Tibial nerve (tissue), 4 donors: ENCODE measurements at regions not wholly inside any gene's neighbourhood (a gene's known extent, or its start where the extent isn't known, plus 50 kb on each side); places are given as distances from the start of the nearest gene placed in this dataset.

ENCODE experiments used
- DNase-seq, 2 donors: peaks; one replicate each; pipeline ENCODE4 v3.0.0-alpha.2; 2019; ENCODE audit warnings: low spot score in 2 of 2
- H3K27ac ChIP-seq, 4 donors: fragments of 200-600 bp; sonication (generic) in 3 of 4; one replicate each; pipeline ENCODE4 v1.5.1; 2017 to 2019; ENCODE audit warnings: mild to moderate bottlenecking in 1 of 4
- H3K27me3 ChIP-seq, 2 donors: fragments of 200-600 bp; sonication (generic) in 1 of 2; one replicate each; pipeline versions ENCODE4 v1.5.1 to v1.6.0; 2017 to 2019
- H3K36me3 ChIP-seq, 3 donors: fragments of 200-600 bp; sonication (generic); one replicate each; pipeline ENCODE4 v1.5.1; 2018 to 2019
- H3K4me1 ChIP-seq, 4 donors: fragments of 200-600 bp; sonication (generic) in 3 of 4; one replicate each; pipeline ENCODE4 v1.5.1; 2017 to 2019
- H3K4me3 ChIP-seq, 4 donors: fragments of 200-600 bp; sonication (generic) in 3 of 4; one replicate each; pipeline ENCODE4 v1.5.1; 2017 to 2019; ENCODE audit warnings: mild to moderate bottlenecking in 1 of 4, moderate library complexity in 1 of 4
- H3K9me3 ChIP-seq, 4 donors: fragments of 200-600 bp; sonication (generic) in 3 of 4; one replicate each; pipeline ENCODE4 v1.5.1; 2017 to 2019
- EP300 ChIP-seq, 2 donors: sonication (generic); formaldehyde crosslinking; IDR thresholded peaks; one replicate each; pipeline ENCODE4 v1.6.1; 2017; ENCODE audit warnings: antibody characterized with exemption in 2 of 2, mild to moderate bottlenecking in 1 of 2
- POLR2A ChIP-seq, 2 donors: fragments of 450-650 bp; IDR thresholded peaks; one replicate each; pipeline ENCODE4 v1.6.1; 2017; ENCODE audit warnings: antibody characterized with exemption in 2 of 2, mild to moderate bottlenecking in 2 of 2, moderate library complexity in 2 of 2
- WGBS, 2 donors: methylation state at CpG; one replicate each; pipeline ENCODE4 v1.1.5; 2018; 5-methylcytosine and 5-hydroxymethylcytosine counted together
- TF ChIP-seq, protein P1 (sequence below), 5 experiments: fragments of 200-600 bp in 3 of 5; fragments of 450-650 bp in 2 of 5; sonication (generic) in 3 of 5; IDR thresholded peaks; one replicate each; pipeline ENCODE4 v1.5.1; 2016 to 2019; ENCODE audit warnings: antibody characterized with exemption in 5 of 5, mild to moderate bottlenecking in 3 of 5, moderate library complexity in 2 of 5

GRCh38 chr2:23238011-23238657 is 146.8 kb upstream of the KLHL29 start:
- WGBS, 2 donors: 77 to 81% methylated on average over 4 of the region's 4 CpGs
- TF ChIP-seq EP300 (IDR thresholded peaks at IDR 0.05) (no peak), POLR2A (IDR thresholded peaks at IDR 0.05) (no peak)
- TF ChIP-seq, protein P1, sequence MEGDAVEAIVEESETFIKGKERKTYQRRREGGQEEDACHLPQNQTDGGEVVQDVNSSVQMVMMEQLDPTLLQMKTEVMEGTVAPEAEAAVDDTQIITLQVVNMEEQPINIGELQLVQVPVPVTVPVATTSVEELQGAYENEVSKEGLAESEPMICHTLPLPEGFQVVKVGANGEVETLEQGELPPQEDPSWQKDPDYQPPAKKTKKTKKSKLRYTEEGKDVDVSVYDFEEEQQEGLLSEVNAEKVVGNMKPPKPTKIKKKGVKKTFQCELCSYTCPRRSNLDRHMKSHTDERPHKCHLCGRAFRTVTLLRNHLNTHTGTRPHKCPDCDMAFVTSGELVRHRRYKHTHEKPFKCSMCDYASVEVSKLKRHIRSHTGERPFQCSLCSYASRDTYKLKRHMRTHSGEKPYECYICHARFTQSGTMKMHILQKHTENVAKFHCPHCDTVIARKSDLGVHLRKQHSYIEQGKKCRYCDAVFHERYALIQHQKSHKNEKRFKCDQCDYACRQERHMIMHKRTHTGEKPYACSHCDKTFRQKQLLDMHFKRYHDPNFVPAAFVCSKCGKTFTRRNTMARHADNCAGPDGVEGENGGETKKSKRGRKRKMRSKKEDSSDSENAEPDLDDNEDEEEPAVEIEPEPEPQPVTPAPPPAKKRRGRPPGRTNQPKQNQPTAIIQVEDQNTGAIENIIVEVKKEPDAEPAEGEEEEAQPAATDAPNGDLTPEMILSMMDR (IDR thresholded peaks at IDR 0.05): no peak
- Histone ChIP-seq H3K27ac (no peak overlapping the region), H3K27me3 (no peaks in the 10 kb centered on the region), H3K4me1 (peaks cover 0 to 20% (median 9%) of the 10 kb centered on the region in 4 donors), H3K4me3 (no peak overlapping the region), H3K9me3 (no peaks in the 10 kb centered on the region), H3K36me3 (no peaks in the 10 kb centered on the region)
- no peak for DNase-seq

GRCh38 chr2:23239374-23239773 is 145.6 kb upstream of the KLHL29 start:
- peaks cover 0 to 31% (median 12%) of the 10 kb centered on the region in 4 donors for H3K4me1 ChIP-seq
- H3K36me3 ChIP-seq: no peaks in the 10 kb centered on the region
- no peaks in the 10 kb centered on the region for H3K9me3 ChIP-seq
- TF ChIP-seq POLR2A (IDR thresholded peaks at IDR 0.05) (no peak), EP300 (IDR thresholded peaks at IDR 0.05) (no peak)
- TF ChIP-seq, protein P1 (IDR thresholded peaks at IDR 0.05): no peak
- H3K27ac ChIP-seq: no peak overlapping the region
- WGBS, 2 donors: 94 to 96% methylated on average over 8 of the region's 8 CpGs
- no peak for DNase-seq
- H3K27me3 ChIP-seq: no peaks in the 10 kb centered on the region
- H3K4me3 ChIP-seq: no peak overlapping the region

DNA sequence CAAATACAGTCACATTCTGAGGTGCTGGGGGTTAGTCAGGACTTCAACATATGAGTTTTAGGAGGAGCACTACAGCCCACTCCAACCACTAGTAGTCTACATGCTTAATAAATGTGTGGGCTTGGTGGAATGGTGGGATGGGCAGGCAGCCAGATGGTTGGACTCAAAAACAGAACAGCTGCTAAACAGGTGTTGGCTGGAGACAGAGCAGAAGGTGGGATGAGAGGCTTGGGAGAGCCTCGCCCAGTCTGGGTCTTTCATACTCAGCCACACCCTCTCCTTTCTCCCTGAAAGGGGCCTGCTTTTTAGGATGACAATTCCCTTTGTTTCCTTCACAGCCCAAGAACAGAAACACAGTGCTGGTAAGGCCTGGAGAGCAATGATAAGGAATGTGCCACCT is 143.9 kb upstream of the KLHL29 start:
- H3K36me3 ChIP-seq: no peaks in the 10 kb centered on the region
- no peaks in the 10 kb centered on the region for H3K27me3 ChIP-seq
- H3K27ac ChIP-seq: peak overlapping the region in 2 of 4 donors; percentile 85 to 86
- no peak for DNase-seq
- 82 to 95% methylated on average over 1 of the region's 1 CpG for WGBS, 2 donors
- H3K9me3 ChIP-seq: no peaks in the 10 kb centered on the region
- H3K4me1 ChIP-seq: peaks cover 0 to 42% (median 19%) of the 10 kb centered on the region in 4 donors
- TF ChIP-seq, protein P1 (IDR thresholded peaks at IDR 0.05): no peak
- TF ChIP-seq EP300 (IDR thresholded peaks at IDR 0.05) (no peak), POLR2A (IDR thresholded peaks at IDR 0.05) (no peak)
- H3K4me3 ChIP-seq: no peak overlapping the region

DNA sequence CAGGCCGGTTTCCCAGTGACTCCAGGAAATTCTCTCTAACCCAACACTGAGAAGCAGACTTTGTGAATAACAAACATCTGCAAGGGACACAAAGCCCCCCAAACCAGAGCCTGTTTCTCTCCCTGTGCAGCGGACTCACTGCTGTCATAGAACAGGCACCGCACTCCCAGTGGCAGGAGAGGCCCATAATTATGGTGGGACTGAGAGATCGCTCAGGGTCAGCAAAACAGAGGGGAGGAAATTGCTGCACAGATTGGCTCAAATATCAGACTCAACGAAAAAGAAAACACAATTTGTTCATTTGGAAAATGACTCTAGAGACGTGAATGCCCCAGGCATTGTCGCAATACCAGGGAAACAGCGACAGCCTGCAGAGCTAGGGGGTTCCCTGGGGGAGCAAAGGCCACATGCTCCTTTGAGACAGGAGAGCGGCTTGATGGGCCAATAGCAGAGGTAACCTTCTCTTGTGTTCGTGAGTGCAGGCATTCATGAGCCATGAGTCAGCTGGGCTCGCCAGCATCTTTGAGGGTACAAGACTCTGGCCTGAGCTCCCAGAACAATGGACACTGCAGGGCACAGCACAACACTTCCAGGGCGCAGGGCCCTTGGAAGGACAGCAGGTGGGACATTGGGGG is 143.3 kb upstream of the KLHL29 start:
- DNase-seq: no peak
- H3K4me1 ChIP-seq: peaks cover 0 to 42% (median 19%) of the 10 kb centered on the region in 4 donors
- 58 to 69% methylated on average over 11 to 12 of the region's 12 CpGs for WGBS, 2 donors

More for the DNA sequence above, 143.3 kb upstream of the KLHL29 start:
- peak overlapping the region in 2 of 4 donors; percentile 85 to 86 for H3K27ac ChIP-seq
- H3K36me3 ChIP-seq: no peaks in the 10 kb centered on the region
- no peaks in the 10 kb centered on the region for H3K27me3 ChIP-seq
- TF ChIP-seq POLR2A (IDR thresholded peaks at IDR 0.05): no peak
- no peak for TF ChIP-seq EP300 (IDR thresholded peaks at IDR 0.05)
- TF ChIP-seq, protein P1 (IDR thresholded peaks at IDR 0.05): no peak
- H3K9me3 ChIP-seq: no peaks in the 10 kb centered on the region
- no peak overlapping the region for H3K4me3 ChIP-seq
